Amniotic epithelial cell (primary cell): ENCODE measurements at regions not wholly inside any gene's neighbourhood (a gene's known extent, or its start where the extent isn't known, plus 50 kb on each side); places are given as distances from the start of the nearest gene placed in this dataset.

Experiments used
- DNase-seq: peaks from one replicate; pipeline ENCODE4 v3.0.0-alpha.2; 2010; ENCODE audit warnings: low read depth

GRCh38 chr6:92377137-92377536 lies 1042.2 kb downstream of the EPHA7 start:
- DNase-seq, result no peak

GRCh38 chr6:92376691-92377090 lies 1042.7 kb downstream of the EPHA7 start:
- DNase-seq, result no peak

GRCh38 chr6:92371211-92372208 lies 1047.8 kb downstream of the EPHA7 start:
- DNase-seq, result no peak

GRCh38 chr6:92369309-92369708 lies 1050.0 kb downstream of the EPHA7 start:
- no peak for DNase-seq

- DNase-seq, result no peak
Measured at GRCh38 chr6:92364948-92365541, 1054.3 kb downstream of the EPHA7 start.

- no peak for DNase-seq
Measured at GRCh38 chr6:92363111-92363510, 1056.2 kb downstream of the EPHA7 start.

GRCh38 chr6:92362404-92362803 lies 1057.0 kb downstream of the EPHA7 start:
- peak; percentile 7 for DNase-seq

GRCh38 chr6:92361990-92362389 lies 1057.4 kb downstream of the EPHA7 start:
- no peak for DNase-seq

GRCh38 chr6:92354270-92354829 lies 1065.0 kb downstream of the EPHA7 start:
- DNase-seq, result peak; percentile 4

GRCh38 chr6:92352130-92352529 lies 1067.2 kb downstream of the EPHA7 start:
- peak; percentile 3 for DNase-seq

GRCh38 chr6:92341201-92341600 lies 1078.2 kb downstream of the EPHA7 start:
- DNase-seq, result peak; percentile 2

- DNase-seq, result no peak
Measured at GRCh38 chr6:92339936-92340640, 1079.3 kb downstream of the EPHA7 start.

GRCh38 chr6:92337571-92337970 lies 1081.8 kb downstream of the EPHA7 start:
- no peak for DNase-seq

GRCh38 chr6:92329208-92329847 lies 1090.0 kb downstream of the EPHA7 start:
- peak; percentile 0 for DNase-seq

GRCh38 chr6:92315312-92315711 lies 1104.0 kb downstream of the EPHA7 start:
- no peak for DNase-seq

GRCh38 chr6:92297101-92297500 lies 1122.3 kb downstream of the EPHA7 start:
- DNase-seq, result peak; percentile 21

GRCh38 chr6:92292067-92292466 lies 1127.3 kb downstream of the EPHA7 start:
- no peak for DNase-seq

GRCh38 chr6:92289831-92290230 lies 1129.5 kb downstream of the EPHA7 start:
- DNase-seq, result peak; percentile 9

GRCh38 chr6:92281571-92282076 lies 1137.7 kb downstream of the EPHA7 start:
- no peak for DNase-seq

- DNase-seq, result no peak
Measured at GRCh38 chr6:92275150-92275549, 1144.2 kb downstream of the EPHA7 start.

GRCh38 chr6:92274588-92274987 lies 1144.8 kb downstream of the EPHA7 start:
- no peak for DNase-seq

GRCh38 chr6:92273694-92274093 lies 1145.7 kb downstream of the EPHA7 start:
- DNase-seq, result no peak
